ENCODE measurements at regions not wholly inside any gene's neighbourhood (a gene's known extent, or its start where the extent isn't known, plus 50 kb on each side); places are given as distances from the start of the nearest gene placed in this dataset.

- TF ChIP-seq POLR2A (IDR thresholded peaks at IDR 0.05): no peak
- TF ChIP-seq CTCF (IDR thresholded peaks at IDR 0.05): no peak
Measured at GRCh38 chr10:130833596-130833995, 477.9 kb downstream of the TCERG1L start.
